H9 (cell line): ENCODE measurements at regions not wholly inside any gene's neighbourhood (a gene's known extent, or its start where the extent isn't known, plus 50 kb on each side); places are given as distances from the start of the nearest gene placed in this dataset.

ENCODE experiments used
- DNase-seq: peaks from one replicate; pipeline ENCODE4 v3.0.0-alpha.2; 2017
- H2AFZ ChIP-seq: one replicate; pipeline ENCODE4 v1.6.1; 2013; ENCODE audit warnings: mild to moderate bottlenecking, low read length, control low read depth, moderate library complexity
- H2AK5ac ChIP-seq: 2 replicates; pipeline ENCODE4 v1.6.1; 2013; ENCODE audit warnings: low read length, control low read depth, mixed read lengths; ENCODE audit not compliant: insufficient read length
- H2BK120ac ChIP-seq: one replicate; pipeline ENCODE4 v1.6.1; 2013; ENCODE audit warnings: low read depth, mild to moderate bottlenecking, low read length, control low read depth, inconsistent platforms; ENCODE audit not compliant: poor library complexity, severe bottlenecking
- H2BK12ac ChIP-seq: 2 replicates; pipeline ENCODE4 v1.6.1; 2013; ENCODE audit warnings: low read length, control low read depth, mixed read lengths, low read depth; ENCODE audit not compliant: insufficient read length
- H2BK15ac ChIP-seq: 2 replicates; pipeline ENCODE4 v1.6.1; 2013; ENCODE audit warnings: low read depth, low read length, control low read depth
- H2BK20ac ChIP-seq: one replicate; pipeline ENCODE4 v1.6.1; 2013; ENCODE audit warnings: low read depth, mild to moderate bottlenecking, low read length, control low read depth, inconsistent platforms; ENCODE audit not compliant: poor library complexity, severe bottlenecking
- H2BK5ac ChIP-seq: 2 replicates; pipeline ENCODE4 v1.6.1; 2013; ENCODE audit warnings: low read length, control low read depth, mixed read lengths; ENCODE audit not compliant: insufficient read length
- H3K14ac ChIP-seq: 2 replicates; pipeline ENCODE4 v1.6.1; 2013; ENCODE audit warnings: low read length, control low read depth; ENCODE audit not compliant: insufficient read depth
- H3K18ac ChIP-seq: 2 replicates; pipeline ENCODE4 v1.6.1; 2013; ENCODE audit warnings: low read depth, mild to moderate bottlenecking, mixed read lengths, low read length, control low read depth; ENCODE audit not compliant: insufficient read length
- H3K23ac ChIP-seq: 2 replicates; pipeline ENCODE4 v1.6.1; 2013; ENCODE audit warnings: low read length, control low read depth, mixed read lengths, low read depth; ENCODE audit not compliant: insufficient read length
- H3K23me2 ChIP-seq: 2 replicates; pipeline ENCODE4 v1.6.1; 2013; ENCODE audit warnings: low read depth, mild to moderate bottlenecking, mixed read lengths, low read length, control low read depth; ENCODE audit not compliant: insufficient read length, poor library complexity, severe bottlenecking
- H3K27ac ChIP-seq: 2 replicates; pipeline ENCODE4 v1.5.1; 2013; ENCODE audit warnings: low read length, control low read depth, mixed read lengths, low read depth; ENCODE audit not compliant: insufficient read length
- H3K27me3 ChIP-seq: 2 replicates; pipeline ENCODE4 v1.6.1; 2013; ENCODE audit warnings: low read length, control low read depth, inconsistent platforms; ENCODE audit not compliant: insufficient read depth
- H3K4ac ChIP-seq: 2 replicates; pipeline ENCODE4 v1.6.1; 2013; ENCODE audit warnings: low read depth, mild to moderate bottlenecking, control low read depth, inconsistent platforms, low read length, moderate library complexity
- H3K4me1 ChIP-seq: 2 replicates; pipeline ENCODE4 v1.6.1; 2013; ENCODE audit warnings: low read length, control low read depth, inconsistent platforms; ENCODE audit not compliant: insufficient read depth
- H3K4me2 ChIP-seq: 2 replicates; pipeline ENCODE4 v1.6.1; 2013; ENCODE audit warnings: low read length, control low read depth, mixed read lengths; ENCODE audit not compliant: insufficient read length, insufficient read depth
- H3K56ac ChIP-seq: 2 replicates; pipeline ENCODE4 v1.6.1; 2013; ENCODE audit warnings: low read depth, mild to moderate bottlenecking, mixed read lengths, low read length, control low read depth; ENCODE audit not compliant: insufficient read length
- H3K79me1 ChIP-seq: 2 replicates; pipeline ENCODE4 v1.6.1; 2013; ENCODE audit warnings: low read depth, mild to moderate bottlenecking, moderate library complexity, low read length, control low read depth, inconsistent platforms; ENCODE audit not compliant: insufficient read depth, poor library complexity, severe bottlenecking
- H3K79me2 ChIP-seq: 2 replicates; pipeline ENCODE4 v1.6.1; 2013; ENCODE audit warnings: low read length, control low read depth, inconsistent platforms; ENCODE audit not compliant: insufficient read depth
- H3K9ac ChIP-seq: 2 replicates; pipeline ENCODE4 v1.6.1; 2013; ENCODE audit warnings: low read length, control low read depth, mixed read lengths; ENCODE audit not compliant: insufficient read length; ENCODE audit errors: extremely low read depth
- H3K9me3 ChIP-seq: one replicate; pipeline ENCODE4 v1.6.1; 2013; ENCODE audit warnings: low read depth, low read length, inconsistent platforms; ENCODE audit not compliant: control insufficient read depth
- H3T11ph ChIP-seq: one replicate; pipeline ENCODE4 v1.6.1; 2013; ENCODE audit warnings: mild to moderate bottlenecking, low read length, control low read depth, inconsistent platforms
- H4K20me1 ChIP-seq: one replicate; pipeline ENCODE4 v1.6.1; 2013; ENCODE audit not compliant: control insufficient read depth, insufficient read length, insufficient read depth
- H4K5ac ChIP-seq: 2 replicates; pipeline ENCODE4 v1.6.1; 2013; ENCODE audit warnings: low read depth, mild to moderate bottlenecking, mixed read lengths, low read length, control low read depth; ENCODE audit not compliant: insufficient read length
- H4K8ac ChIP-seq: replicated peaks from 2 replicates; pipeline ENCODE4 v1.6.1; 2013; ENCODE audit warnings: low read length, control low read depth, mixed read lengths, low read depth; ENCODE audit not compliant: insufficient read length
- H4K91ac ChIP-seq: 2 replicates; pipeline ENCODE4 v1.6.1; 2013; ENCODE audit warnings: low read depth, mild to moderate bottlenecking, moderate library complexity, mixed read lengths, low read length, control low read depth; ENCODE audit not compliant: insufficient read length
- H3K27ac Mint-ChIP-seq, 3 experiments: 2 replicates in 2 of 3; 3 replicates in 1 of 3; pipeline ENCODE4 v1.8.0; 2020 to 2021; ENCODE audit warnings: mixed read lengths in 3 of 3, mild to moderate bottlenecking in 1 of 3, moderate library complexity in 1 of 3
- H3K27me3 Mint-ChIP-seq: 2 replicates; pipeline ENCODE4 v1.8.0; 2021; ENCODE audit warnings: low read depth, mild to moderate bottlenecking, moderate library complexity, mixed read lengths
- H3K36me3 Mint-ChIP-seq, 3 experiments: 2 replicates in 2 of 3; 3 replicates in 1 of 3; pipeline ENCODE4 v1.8.0; 2020 to 2021; ENCODE audit warnings: low read depth in 3 of 3, mixed read lengths in 3 of 3; ENCODE audit not compliant: insufficient read depth in 1 of 3
- H3K4me1 Mint-ChIP-seq, 2 experiments: 2 replicates each; pipeline ENCODE4 v1.8.0; 2020; ENCODE audit warnings: mixed read lengths in 2 of 2
- H3K4me3 Mint-ChIP-seq, 2 experiments: 2 replicates in 1 of 2; 3 replicates in 1 of 2; pipeline ENCODE4 v1.8.0; 2020 to 2021; ENCODE audit warnings: mild to moderate bottlenecking in 2 of 2, mixed read lengths in 2 of 2, moderate library complexity in 1 of 2
- H3K9me3 Mint-ChIP-seq, 2 experiments: 2 replicates in 1 of 2; 3 replicates in 1 of 2; pipeline ENCODE4 v1.8.0; 2020; ENCODE audit warnings: mild to moderate bottlenecking in 2 of 2, mixed read lengths in 2 of 2, moderate library complexity in 1 of 2
- CTCF ChIP-seq: fragments of 200-600 bp; sonication (generic); conservative IDR thresholded peaks from 3 replicates; pipeline ENCODE4 v1.8.0; 2021; ENCODE audit warnings: antibody characterized with exemption, mild to moderate bottlenecking
- WGBS: extraction: QIAGEN DNeasy Blood & Tissue Kit; methylation state at CpG from one replicate; pipeline ENCODE4 v1.1.7; 2013; ENCODE audit warnings: missing lambda C conversion rate, low lambda C conversion rate, mixed read lengths; ENCODE audit not compliant: insufficient read length; ENCODE audit errors: extremely low coverage; 5-methylcytosine and 5-hydroxymethylcytosine counted together

GRCh38 chr16:73288520-73288919 is 240.6 kb upstream of the ZFHX3 start:
- no peaks in the 10 kb centered on the region for H3K23me2 ChIP-seq
- no peak overlapping the region for H3K9ac ChIP-seq
- H2AK5ac ChIP-seq: no peak overlapping the region
- H3K27me3 Mint-ChIP-seq: peaks cover 4% of the 10 kb centered on the region; the same call in 1 of the 2 replicates
- H4K5ac ChIP-seq: no peak overlapping the region
- no peak overlapping the region for H2BK5ac ChIP-seq
- no peak overlapping the region for H2BK20ac ChIP-seq
- H2BK120ac ChIP-seq: no peak overlapping the region
- no peak overlapping the region for H4K91ac ChIP-seq
- no peak overlapping the region for H2BK12ac ChIP-seq
- H3K27ac ChIP-seq: no peak overlapping the region
- no peak overlapping the region for H3K4me2 ChIP-seq
- H2BK15ac ChIP-seq: no peak overlapping the region
- no peaks in the 10 kb centered on the region; a peak in 1 of 5 replicates for H3K9me3 Mint-ChIP-seq
- H3K4me3 Mint-ChIP-seq: no peak overlapping the region
- H3K23ac ChIP-seq: no peak overlapping the region
- H4K8ac ChIP-seq: no peak overlapping the region
- no peak overlapping the region for H3K27ac Mint-ChIP-seq
- H2AFZ ChIP-seq: no peak overlapping the region
- H3K79me1 ChIP-seq: no peaks in the 10 kb centered on the region
- H3K18ac ChIP-seq: no peak overlapping the region
- no peaks in the 10 kb centered on the region for H3K9me3 ChIP-seq
- H3K14ac ChIP-seq: no peak overlapping the region
- no peak overlapping the region for H3T11ph ChIP-seq
- no peak overlapping the region for H3K56ac ChIP-seq
- no peak for DNase-seq
- no peaks in the 10 kb centered on the region for H3K4me1 ChIP-seq
- H3K4ac ChIP-seq: no peak overlapping the region
- no peaks in the 10 kb centered on the region; the same call in 1 of the 2 replicates for H3K27me3 ChIP-seq
- peaks cover 6 to 9% of the 10 kb centered on the region in 2 experiments; a peak in 3 of 4 replicates for H3K4me1 Mint-ChIP-seq
- TF ChIP-seq CTCF: no peak
- WGBS: no CpG with 5 or more reads among the region's 21 CpGs
- no peaks in the 10 kb centered on the region for H3K36me3 Mint-ChIP-seq
- H4K20me1 ChIP-seq: no peaks in the 10 kb centered on the region
- H3K79me2 ChIP-seq: no peaks in the 10 kb centered on the region
